Left forelimb (tissue), 1 donor: ENCODE measurements at regions not wholly inside any gene's neighbourhood (a gene's known extent, or its start where the extent isn't known, plus 50 kb on each side); places are given as distances from the start of the nearest gene placed in this dataset.

Experiments
- DNase-seq: peaks from one replicate; pipeline ENCODE4 v3.0.0-alpha.2; 2018; ENCODE audit warnings: low spot score

GRCh38 chr1:80520949-80521348, 1279.8 kb upstream of the ADGRL2 start:
- no peak for DNase-seq

GRCh38 chr1:80517062-80517461, 1283.7 kb upstream of the ADGRL2 start:
- DNase-seq: no peak

GRCh38 chr1:80509965-80510522, 1290.7 kb upstream of the ADGRL2 start:
- no peak for DNase-seq

GRCh38 chr1:80506216-80506615, 1294.5 kb upstream of the ADGRL2 start:
- no peak for DNase-seq

- no peak for DNase-seq
These were observed 1302.1 kb upstream of the ADGRL2 start for GRCh38 chr1:80498673-80499072.

DNA sequence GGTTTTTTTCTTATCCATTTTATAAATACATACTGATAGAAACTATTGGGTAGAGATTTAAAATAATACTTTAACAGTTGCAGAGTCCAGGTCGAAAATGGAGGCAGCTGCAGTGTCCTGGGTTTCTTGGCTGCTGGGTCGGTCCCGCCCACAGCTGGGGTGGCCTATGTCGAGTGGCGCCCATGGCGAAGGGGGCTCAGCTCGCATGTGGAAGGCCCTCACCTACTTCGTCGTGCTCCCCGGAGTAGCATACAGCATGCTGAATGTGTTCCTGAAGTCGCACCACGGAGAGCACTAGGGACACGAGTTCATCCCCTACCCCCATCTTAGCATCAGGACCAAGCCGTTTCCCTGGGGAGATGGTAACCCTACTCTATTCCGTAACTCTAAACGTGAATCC, 1304.9 kb upstream of the ADGRL2 start:
- no peak for DNase-seq

GRCh38 chr1:80472145-80472544, 1328.6 kb upstream of the ADGRL2 start:
- DNase-seq: no peak

- no peak for DNase-seq
These were observed 1332.4 kb upstream of the ADGRL2 start for GRCh38 chr1:80468356-80468755.

- DNase-seq: no peak
These were observed 1338.7 kb upstream of the ADGRL2 start for GRCh38 chr1:80462006-80462405.

DNA sequence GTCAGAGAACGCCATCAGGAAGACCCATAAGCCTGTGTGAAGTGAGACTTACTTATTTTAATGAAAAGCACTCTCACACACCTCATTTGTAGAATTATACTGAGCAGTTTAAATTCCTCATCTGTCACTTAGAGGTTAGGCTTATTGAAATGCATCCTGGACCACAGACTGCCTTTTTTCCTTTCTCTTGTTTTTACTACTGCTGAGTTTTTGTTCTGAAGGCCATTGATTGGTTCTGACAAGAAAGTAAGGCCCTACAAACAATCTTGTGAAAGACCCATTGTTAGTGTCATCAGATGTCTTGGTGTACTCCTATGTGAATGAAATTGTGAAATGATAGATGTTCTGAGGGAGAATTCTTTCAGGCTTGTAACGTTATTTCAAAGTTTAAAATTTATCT, 1343.3 kb upstream of the ADGRL2 start:
- DNase-seq: no peak

GRCh38 chr1:80453775-80454174, 1347.0 kb upstream of the ADGRL2 start:
- DNase-seq: no peak

GRCh38 chr1:80450711-80451110, 1350.0 kb upstream of the ADGRL2 start:
- DNase-seq: no peak

- no peak for DNase-seq
These were observed 1352.7 kb upstream of the ADGRL2 start for GRCh38 chr1:80448081-80448480.

- DNase-seq: no peak
These were observed 1353.2 kb upstream of the ADGRL2 start for GRCh38 chr1:80447526-80447925.

- no peak for DNase-seq
These were observed 1355.7 kb upstream of the ADGRL2 start for GRCh38 chr1:80445033-80445432.

DNA sequence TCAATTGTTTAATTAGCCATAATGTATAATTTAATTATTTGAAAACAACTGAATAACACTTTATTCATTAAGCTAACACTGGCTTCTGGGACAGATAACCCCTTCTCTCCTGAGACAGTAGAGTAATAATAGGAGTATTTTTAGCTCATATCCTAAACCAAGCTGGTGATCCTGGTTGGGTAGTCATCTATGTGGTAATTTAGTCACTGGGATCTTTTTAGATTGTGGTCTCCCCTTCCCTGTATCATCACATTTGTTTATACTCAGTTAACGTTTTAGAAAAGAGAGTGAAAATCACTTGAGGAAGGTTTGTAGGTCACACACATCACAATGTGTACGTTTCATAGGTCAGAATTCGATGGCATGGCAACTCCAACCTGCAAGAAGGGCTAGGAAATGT, 1356.6 kb upstream of the ADGRL2 start:
- no peak for DNase-seq

GRCh38 chr1:80441664-80442063, 1359.1 kb upstream of the ADGRL2 start:
- no peak for DNase-seq

DNA sequence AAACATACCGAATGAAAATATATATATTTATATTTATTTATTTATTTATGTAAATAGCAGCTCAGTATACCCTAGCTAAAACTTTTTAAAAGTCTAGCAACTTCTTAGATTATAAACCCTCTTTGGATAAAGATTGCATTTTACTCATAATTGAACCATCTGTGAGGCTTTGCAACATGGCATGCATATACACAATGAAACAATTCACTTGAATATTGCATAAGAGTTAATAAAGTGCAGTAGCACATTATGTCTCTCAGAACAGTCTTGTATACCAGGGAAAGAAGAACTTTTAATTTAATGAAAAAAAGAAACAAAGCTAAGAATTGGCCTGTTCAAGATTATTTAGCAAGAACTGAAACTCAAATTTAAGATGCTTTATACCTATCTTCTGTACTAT, 1363.9 kb upstream of the ADGRL2 start:
- no peak for DNase-seq

DNA sequence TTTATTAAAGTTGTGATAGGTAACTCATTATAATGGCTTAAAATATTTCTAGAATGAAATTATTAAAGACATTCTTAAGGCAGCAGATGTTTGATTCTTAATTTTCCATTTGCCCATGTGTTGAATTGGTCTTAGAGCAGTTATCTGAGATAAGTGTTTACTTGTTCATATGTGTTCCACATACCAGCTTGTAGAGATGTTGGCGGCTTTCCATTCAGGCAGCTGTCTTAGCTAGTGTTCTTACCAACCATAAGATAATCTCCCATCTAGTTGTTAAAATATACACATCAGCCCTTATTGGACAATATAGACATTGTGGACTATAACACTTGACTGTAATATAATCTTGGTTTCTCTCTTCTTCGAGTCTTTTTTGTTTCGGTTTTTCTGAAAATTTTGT, 1372.9 kb upstream of the ADGRL2 start:
- no peak for DNase-seq

- DNase-seq: no peak
These were observed 1376.5 kb upstream of the ADGRL2 start for GRCh38 chr1:80424249-80424648.

- no peak for DNase-seq
These were observed 1382.6 kb upstream of the ADGRL2 start for GRCh38 chr1:80418134-80418533.

DNA sequence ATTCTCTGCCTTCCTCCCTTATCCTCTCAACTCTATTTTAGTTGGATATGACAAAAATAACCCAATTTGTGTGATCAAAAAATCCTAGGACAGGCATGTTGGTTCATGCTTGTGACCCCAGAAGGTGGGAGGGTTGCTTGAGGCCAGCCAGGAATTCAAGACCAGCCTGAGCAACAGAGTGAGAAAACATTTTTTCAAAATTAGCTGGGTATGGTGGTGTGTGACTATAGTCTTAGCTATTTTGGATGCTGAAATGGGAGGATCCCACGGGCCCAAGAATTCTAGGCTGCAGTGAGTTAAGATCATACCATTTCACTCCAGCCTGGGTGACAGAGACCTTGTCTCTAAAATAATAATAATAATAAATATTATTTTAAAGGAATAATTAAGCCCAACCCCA, 1383.1 kb upstream of the ADGRL2 start:
- DNase-seq: no peak

GRCh38 chr1:80413969-80414368, 1386.8 kb upstream of the ADGRL2 start:
- no peak for DNase-seq

GRCh38 chr1:80410233-80410632, 1390.5 kb upstream of the ADGRL2 start:
- no peak for DNase-seq

- DNase-seq: no peak
These were observed 1397.0 kb upstream of the ADGRL4 start for GRCh38 chr1:80403471-80403893.
